ENCODE measurements at regions not wholly inside any gene's neighbourhood (a gene's known extent, or its start where the extent isn't known, plus 50 kb on each side); places are given as distances from the start of the nearest gene placed in this dataset.
A peak's percentile ranks its signal among the peaks of the same experiment; 100 is the strongest.

DNA sequence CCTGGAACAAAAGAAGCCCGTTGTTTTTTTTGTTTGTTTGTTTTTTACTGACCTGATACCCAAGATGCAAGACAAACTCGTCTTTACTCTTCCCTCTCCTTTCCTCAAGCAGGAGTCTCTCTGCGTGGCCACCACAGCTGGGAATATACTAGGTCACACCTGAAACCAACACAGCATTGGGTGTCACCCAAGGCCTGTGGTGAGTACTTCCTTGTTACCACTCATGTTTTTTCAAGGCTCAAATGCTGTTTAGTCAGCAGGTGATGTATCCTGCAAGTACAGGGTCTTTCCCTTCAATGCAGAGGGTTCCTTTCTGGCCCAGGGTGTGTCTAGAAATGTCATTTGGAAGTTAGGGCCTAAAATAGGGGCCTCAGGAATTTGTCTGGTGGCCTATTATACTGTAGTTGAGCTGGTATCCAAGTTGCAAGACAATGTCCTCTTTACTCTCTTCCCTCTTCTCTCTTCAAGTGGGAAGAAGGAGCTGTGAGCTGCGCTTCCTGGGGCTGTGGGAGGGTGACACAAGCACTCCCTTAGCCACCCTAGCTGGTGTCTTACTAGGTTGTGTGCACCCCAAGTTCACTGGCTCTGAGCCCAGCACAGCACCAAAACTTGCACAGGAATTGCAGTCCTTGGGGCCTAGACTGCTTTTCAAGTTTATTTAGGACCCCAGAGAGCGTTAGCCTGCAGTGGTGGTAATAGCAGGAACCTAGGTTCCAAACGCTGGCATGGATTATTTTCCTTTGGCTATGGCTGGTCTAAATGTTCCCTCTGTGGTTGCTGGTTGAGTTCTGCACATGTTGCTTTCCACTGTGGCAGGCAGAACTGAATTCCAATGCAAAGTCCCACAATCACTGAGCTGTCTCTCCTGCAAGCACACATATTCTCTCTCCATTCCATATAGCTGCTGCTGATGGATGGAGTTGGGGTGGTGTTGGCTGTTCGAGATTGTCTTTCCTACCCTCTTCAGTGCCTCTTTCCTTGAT is 91.4 kb upstream of the LYPLAL1 start:
- Histone ChIP-seq H4K20me1 (ENCODE audit: control insufficient read depth, insufficient read depth) (no peaks in the 10 kb centered on the region), H3K4me1 (ENCODE audit: control insufficient read depth, insufficient read depth, low read length) (peaks cover 4% of the 10 kb centered on the region; the same call in 1 of the 2 replicates), H3K79me2 (ENCODE audit: control insufficient read depth, insufficient read depth, low read length) (no peaks in the 10 kb centered on the region), H3K36me3 (ENCODE audit: control insufficient read depth in 2 of 2, insufficient read depth in 2 of 2, low read length in 1 of 2) (no peaks in the 10 kb centered on the region), H3K27ac (ENCODE audit: control insufficient read depth, insufficient read depth) (no peak overlapping the region), H3K9me3 (replicated peaks; ENCODE audit: control insufficient read depth, insufficient read depth, low read length) (no peaks in the 10 kb centered on the region), H3K4me2 (ENCODE audit: control insufficient read depth, insufficient read depth) (no peak overlapping the region), H3K9ac (ENCODE audit: control insufficient read depth, insufficient read depth, low read length) (no peak overlapping the region), H3K4me3 (no peak overlapping the region), H2AFZ (ENCODE audit: control insufficient read depth, low read depth, low read length) (peak overlapping the region; percentile 0), H3K27me3 (replicated peaks in 1 of 2; ENCODE audit: control insufficient read depth in 2 of 2, insufficient read depth in 2 of 2, low read length in 1 of 2) (no peaks in the 10 kb centered on the region)
- ChIA-PET RAD21 (ENCODE audit: unreplicated experiment) (no interaction called here), CTCF (interaction anchor here (1.0 to 1.2 kb wide), 2 partner anchors 13 to 106 kb away, joined by 3 read pairs; no protein-coding TSS in a partner anchor), POLR2A (no interaction called here), SMC1A (ENCODE audit: uncharacterized antibody, unreplicated experiment) (interaction anchor here (1.4 kb wide), 1 partner anchor 13 kb away, joined by 3 read pairs; no protein-coding TSS in a partner anchor)
- TF ChIP-seq SIX5 (IDR thresholded peaks at IDR 0.05; ENCODE audit: low read depth, low read length, severe bottlenecking): no peak
- TF ChIP-seq ZNF207 (IDR thresholded peaks at IDR 0.05; ENCODE audit: borderline replicate concordance): no peak
- peak; percentile 29 for TF ChIP-seq RUNX3 (IDR thresholded peaks at IDR 0.05; ENCODE audit: low read length)
- TF ChIP-seq IKZF2 (IDR thresholded peaks at IDR 0.05): 0 out of 4 replicates have a peak, but pooled peaks of 1 of the 2 experiments have one; percentile 17
- intact Hi-C loops (cut with micrococcal nuclease; ENCODE audit: unreplicated experiment): no loop called here
- BruUV-seq (replicated peaks): no TSS peak
- ATAC-seq (peak; percentile 65), FAIRE-seq (peak; percentile 70), DNase-seq (ENCODE audit: low read depth, low spot score) (no peak)
- in situ Hi-C loops (cut with MboI): no loop called here
- 74% methylated on average over 7 of the region's 7 CpGs for WGBS (ENCODE audit: insufficient coverage, insufficient replicate concordance, low lambda C conversion rate, missing lambda C conversion rate)

DNA sequence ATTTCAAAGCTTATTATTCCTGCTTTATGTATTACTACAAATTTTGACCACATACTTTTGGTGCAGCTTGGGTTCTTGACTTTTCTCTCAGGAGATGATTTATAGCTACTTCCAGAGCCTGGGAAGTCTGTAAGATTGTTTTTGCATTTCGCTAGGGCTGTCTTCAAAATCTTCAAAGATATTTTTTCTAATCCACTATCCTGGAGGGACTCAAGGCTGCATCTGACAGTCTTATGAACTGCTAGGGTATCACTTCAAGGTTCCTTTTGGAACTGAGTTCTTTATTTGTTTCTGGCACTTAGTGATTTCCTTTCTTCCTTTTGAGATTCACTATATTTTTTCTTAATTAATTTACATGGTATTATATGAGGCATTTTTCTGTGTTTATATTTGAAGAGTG is 90.0 kb upstream of the LYPLAL1 start:
- Histone ChIP-seq H3K79me2 (ENCODE audit: control insufficient read depth, insufficient read depth, low read length) (no peaks in the 10 kb centered on the region), H4K20me1 (ENCODE audit: control insufficient read depth, insufficient read depth) (no peaks in the 10 kb centered on the region), H3K4me1 (ENCODE audit: control insufficient read depth, insufficient read depth, low read length) (peaks cover 6% of the 10 kb centered on the region), H3K4me2 (ENCODE audit: control insufficient read depth, insufficient read depth) (no peak overlapping the region), H3K9ac (ENCODE audit: control insufficient read depth, insufficient read depth, low read length) (no peak overlapping the region), H3K27me3 (replicated peaks in 1 of 2; ENCODE audit: control insufficient read depth in 2 of 2, insufficient read depth in 2 of 2, low read length in 1 of 2) (no peaks in the 10 kb centered on the region), H3K27ac (ENCODE audit: control insufficient read depth, insufficient read depth) (no peak overlapping the region), H3K9me3 (replicated peaks; ENCODE audit: control insufficient read depth, insufficient read depth, low read length) (no peaks in the 10 kb centered on the region), H3K4me3 (no peak overlapping the region), H3K36me3 (ENCODE audit: control insufficient read depth in 2 of 2, insufficient read depth in 2 of 2, low read length in 1 of 2) (no peaks in the 10 kb centered on the region), H2AFZ (ENCODE audit: control insufficient read depth, low read depth, low read length) (no peak overlapping the region)
- no CpG with 5 or more reads among the region's 1 CpG for WGBS (ENCODE audit: insufficient coverage, insufficient replicate concordance, low lambda C conversion rate, missing lambda C conversion rate)
- ChIA-PET CTCF (no interaction called here), RAD21 (ENCODE audit: unreplicated experiment) (no interaction called here), SMC1A (ENCODE audit: uncharacterized antibody, unreplicated experiment) (interaction anchor here (1.4 kb wide), 1 partner anchor 12 kb away, joined by 3 read pairs; no protein-coding TSS in a partner anchor), POLR2A (no interaction called here)
- no peak for FAIRE-seq
- intact Hi-C loops (cut with micrococcal nuclease; ENCODE audit: unreplicated experiment) (no loop called here), in situ Hi-C loops (cut with MboI) (no loop called here)
- ATAC-seq: no peak
- no peak for DNase-seq (ENCODE audit: low read depth, low spot score)
- BruUV-seq (replicated peaks): no TSS peak
- TF ChIP-seq IKZF2 (IDR thresholded peaks at IDR 0.05) (no peak), YY1 (IDR thresholded peaks at IDR 0.05; ENCODE audit: low read depth, low read length) (no peak), DPF2 (IDR thresholded peaks at IDR 0.05) (no peak), ATF7 (IDR thresholded peaks at IDR 0.05; ENCODE audit: low read depth) (no peak), STAT1 (conservative IDR thresholded peaks at IDR 0.05) (no peak), SIX5 (IDR thresholded peaks at IDR 0.05; ENCODE audit: low read depth, low read length, severe bottlenecking) (no peak), JUNB (IDR thresholded peaks at IDR 0.05) (no peak), BCL11A (IDR thresholded peaks at IDR 0.05; ENCODE audit: low read depth, low read length) (no peak), MTA3 (IDR thresholded peaks at IDR 0.05; ENCODE audit: borderline replicate concordance, low read length) (no peak)
- TF ChIP-seq, protein P1, sequence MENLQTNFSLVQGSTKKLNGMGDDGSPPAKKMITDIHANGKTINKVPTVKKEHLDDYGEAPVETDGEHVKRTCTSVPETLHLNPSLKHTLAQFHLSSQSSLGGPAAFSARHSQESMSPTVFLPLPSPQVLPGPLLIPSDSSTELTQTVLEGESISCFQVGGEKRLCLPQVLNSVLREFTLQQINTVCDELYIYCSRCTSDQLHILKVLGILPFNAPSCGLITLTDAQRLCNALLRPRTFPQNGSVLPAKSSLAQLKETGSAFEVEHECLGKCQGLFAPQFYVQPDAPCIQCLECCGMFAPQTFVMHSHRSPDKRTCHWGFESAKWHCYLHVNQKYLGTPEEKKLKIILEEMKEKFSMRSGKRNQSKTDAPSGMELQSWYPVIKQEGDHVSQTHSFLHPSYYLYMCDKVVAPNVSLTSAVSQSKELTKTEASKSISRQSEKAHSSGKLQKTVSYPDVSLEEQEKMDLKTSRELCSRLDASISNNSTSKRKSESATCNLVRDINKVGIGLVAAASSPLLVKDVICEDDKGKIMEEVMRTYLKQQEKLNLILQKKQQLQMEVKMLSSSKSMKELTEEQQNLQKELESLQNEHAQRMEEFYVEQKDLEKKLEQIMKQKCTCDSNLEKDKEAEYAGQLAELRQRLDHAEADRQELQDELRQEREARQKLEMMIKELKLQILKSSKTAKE (IDR thresholded peaks at IDR 0.05; ENCODE audit: low read depth, poor library complexity, severe bottlenecking): no peak

Measured in GM12878 (cell line).